LNCaP clone FGC (cell line): ENCODE measurements at regions not wholly inside any gene's neighbourhood (a gene's known extent, or its start where the extent isn't known, plus 50 kb on each side); places are given as distances from the start of the nearest gene placed in this dataset.
"Not testable (repeated sequence)": the region's sequence is repeated elsewhere in the genome, so short reads cannot be mapped to it uniquely, and the experiment has no call there.

Experiments
- DNase-seq: peaks from one replicate; pipeline ENCODE4 v3.0.0-alpha.2; 2011; ENCODE audit warnings: low read depth
- H3K4me3 ChIP-seq: 2 replicates; pipeline ENCODE4 v1.5.1; 2011; ENCODE audit warnings: mild to moderate bottlenecking, low read depth, low read length, control low read depth
- CTCF ChIP-seq: IDR thresholded peaks from 2 replicates; pipeline ENCODE4 v1.5.1; 2012; ENCODE audit warnings: mild to moderate bottlenecking; ENCODE audit not compliant: control insufficient read depth, insufficient read depth; ENCODE audit errors: extremely low read depth

GRCh38 chr12:127170226-127171180 is 1096.5 kb upstream of the TMEM132C start:
- TF ChIP-seq CTCF = no peak
- no peak for DNase-seq
- no peak overlapping the region for H3K4me3 ChIP-seq

GRCh38 chr12:127172861-127173260 is 1094.1 kb upstream of the TMEM132C start:
- H3K4me3 ChIP-seq = no peak overlapping the region
- DNase-seq = no peak
- TF ChIP-seq CTCF = no peak

- not testable (repeated sequence) for DNase-seq, H3K4me3 ChIP-seq
These were observed 1093.0 kb upstream of the TMEM132C start for GRCh38 chr12:127173971-127174370.

GRCh38 chr12:127174881-127175280 is 1092.1 kb upstream of the TMEM132C start:
- TF ChIP-seq CTCF = no peak
- H3K4me3 ChIP-seq = no peak overlapping the region

GRCh38 chr12:127175361-127175760 is 1091.6 kb upstream of the TMEM132C start:
- no peak for DNase-seq
- no peak overlapping the region for H3K4me3 ChIP-seq
- TF ChIP-seq CTCF = no peak

More at GRCh38 chr12:127174881-127175280, 1092.1 kb upstream of the TMEM132C start:
- DNase-seq = no peak

- no peak for DNase-seq
- no peak overlapping the region for H3K4me3 ChIP-seq
- TF ChIP-seq CTCF = no peak
These were observed 1090.2 kb upstream of the TMEM132C start for GRCh38 chr12:127176804-127177203.

GRCh38 chr12:127178052-127178451 is 1088.9 kb upstream of the TMEM132C start:
- no peak for TF ChIP-seq CTCF
- H3K4me3 ChIP-seq = no peak overlapping the region
- DNase-seq = no peak
